HG03469 (cell line): ENCODE measurements at regions not wholly inside any gene's neighbourhood (a gene's known extent, or its start where the extent isn't known, plus 50 kb on each side); places are given as distances from the start of the nearest gene placed in this dataset.
"Not testable (repeated sequence)": the region's sequence is repeated elsewhere in the genome, so short reads cannot be mapped to it uniquely, and the experiment has no call there.

Experiments
- ATAC-seq: cut with Tn5 transposase; IDR thresholded peaks from one replicate; pipeline ENCODE4 v1.9.1; 2021; ENCODE audit warnings: mild to moderate bottlenecking, moderate library complexity, moderate number of reproducible peaks; ENCODE audit not compliant: unreplicated experiment

DNA sequence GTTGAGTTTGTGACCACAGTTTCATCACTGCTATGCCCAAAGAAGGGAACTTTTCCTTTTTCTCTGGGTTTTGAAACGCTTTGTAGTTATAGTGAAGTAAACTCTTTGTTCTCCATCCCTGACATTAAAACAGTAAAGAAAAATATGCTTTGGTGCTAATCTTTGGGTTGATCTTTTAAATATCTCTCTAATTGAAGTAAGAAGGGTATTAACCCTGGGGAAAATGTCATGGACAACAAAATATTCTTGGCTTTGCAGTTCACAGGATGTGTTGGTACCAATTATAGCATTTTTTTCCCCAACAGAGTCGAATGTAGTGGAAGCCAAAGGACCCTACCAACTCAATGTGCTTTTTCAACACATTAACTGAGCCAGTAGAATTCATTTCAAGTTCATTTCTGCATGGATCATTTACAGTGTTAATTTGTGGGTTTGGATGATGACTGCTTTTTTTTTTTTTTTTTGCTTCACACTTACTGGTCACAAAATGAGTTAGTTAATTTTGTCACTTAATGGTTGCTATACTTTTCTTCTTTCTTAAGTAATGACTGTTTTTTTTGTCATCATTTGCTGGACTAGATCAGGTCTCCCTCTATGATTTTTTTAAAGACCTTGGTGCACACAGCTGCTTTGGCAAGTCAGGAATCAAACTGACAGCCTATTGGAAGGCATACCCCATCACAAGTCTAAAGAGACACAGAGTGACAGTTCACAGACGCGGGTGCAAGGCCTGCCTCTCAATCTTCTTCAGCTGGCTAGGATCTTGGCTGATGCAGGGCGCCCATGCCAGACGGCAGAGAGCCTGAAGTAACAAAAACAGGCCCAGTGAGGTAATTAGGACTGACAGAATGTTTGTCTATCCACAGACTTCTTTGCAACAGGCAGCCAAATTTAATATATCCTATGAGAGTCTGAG lies 98.8 kb upstream of the MMADHC start:
- no peak for ATAC-seq

DNA sequence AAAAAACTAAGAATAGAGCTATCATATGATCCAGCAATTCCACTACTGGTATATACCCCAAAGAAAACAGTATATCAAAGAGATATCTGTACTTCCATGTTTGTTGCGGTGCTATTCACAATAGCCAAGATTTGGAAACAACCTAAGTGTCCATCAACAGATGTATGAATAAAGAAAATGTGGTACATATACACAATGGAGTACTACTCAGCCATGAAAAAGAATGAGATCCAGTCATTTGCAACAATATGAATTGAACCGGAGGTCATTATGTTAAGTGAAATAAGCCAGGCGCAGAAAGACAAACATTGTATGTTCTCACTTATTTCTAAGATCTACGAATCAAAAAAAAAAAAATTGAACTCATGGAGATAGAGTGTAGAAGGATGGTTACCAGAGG lies 97.8 kb upstream of the MMADHC start:
- ATAC-seq: not testable (repeated sequence)

GRCh38 chr2:149679286-149679685 lies 91.7 kb upstream of the MMADHC start:
- no peak for ATAC-seq

DNA sequence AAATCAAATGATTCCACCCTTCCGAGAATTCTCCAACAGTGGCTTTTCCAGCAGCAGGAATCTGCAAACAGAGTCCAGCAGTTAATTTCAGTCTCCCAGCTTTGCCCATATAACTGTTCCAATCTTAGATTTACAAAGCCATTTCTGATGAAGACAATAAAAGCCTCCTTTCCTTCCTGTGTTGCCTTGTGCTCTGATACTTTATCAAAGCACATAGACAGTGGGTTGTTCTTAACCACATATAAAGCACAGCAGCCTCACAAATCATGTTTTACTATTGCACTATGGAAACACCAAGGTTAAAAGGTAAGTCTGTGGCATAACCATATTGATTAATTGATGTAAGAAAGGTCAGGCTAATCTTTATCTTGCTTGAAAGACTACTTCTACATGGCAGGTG lies 89.8 kb upstream of the MMADHC start:
- no peak for ATAC-seq

GRCh38 chr2:149670086-149670485 lies 82.5 kb upstream of the MMADHC start:
- ATAC-seq: no peak

- ATAC-seq: no peak
Observed at GRCh38 chr2:149666809-149667320, 79.3 kb upstream of the MMADHC start.

DNA sequence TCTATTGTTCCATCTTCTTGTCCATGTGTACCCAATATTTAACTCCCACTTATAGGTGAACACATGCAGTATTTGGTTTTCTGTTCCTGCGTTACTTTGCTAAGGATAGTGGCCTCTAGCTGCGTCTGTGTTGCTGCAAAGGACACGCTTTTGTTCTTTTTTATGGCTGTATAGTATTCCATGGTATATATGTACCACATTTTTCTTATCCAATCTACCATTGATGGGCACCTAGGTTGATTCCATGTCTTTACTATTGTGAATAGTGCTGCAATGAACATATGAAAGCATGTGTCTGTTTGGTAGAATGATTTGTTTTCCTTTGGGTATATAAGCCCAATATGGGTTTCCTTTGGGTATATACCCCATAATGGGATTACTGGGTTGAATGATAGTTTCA lies 77.3 kb upstream of the MMADHC start:
- no peak for ATAC-seq

DNA sequence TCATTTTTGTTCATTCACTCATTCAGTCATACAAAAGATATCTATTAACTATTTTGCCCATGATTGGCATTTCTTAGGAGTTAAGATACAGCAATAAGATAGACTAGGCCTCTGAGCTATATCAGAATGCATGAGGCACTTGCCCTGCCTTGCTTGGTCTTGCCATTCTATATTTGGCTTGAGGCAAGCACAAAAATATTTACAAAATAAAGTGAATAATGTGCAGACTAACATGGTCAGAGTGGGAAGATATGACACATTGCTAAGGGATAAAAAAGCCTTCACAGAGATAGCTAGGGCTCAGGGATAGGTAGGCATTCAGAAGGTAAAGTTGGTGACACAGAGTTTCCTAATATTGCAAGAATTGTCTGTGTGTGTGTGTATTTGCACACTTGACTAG lies 75.0 kb upstream of the MMADHC start:
- ATAC-seq: no peak

DNA sequence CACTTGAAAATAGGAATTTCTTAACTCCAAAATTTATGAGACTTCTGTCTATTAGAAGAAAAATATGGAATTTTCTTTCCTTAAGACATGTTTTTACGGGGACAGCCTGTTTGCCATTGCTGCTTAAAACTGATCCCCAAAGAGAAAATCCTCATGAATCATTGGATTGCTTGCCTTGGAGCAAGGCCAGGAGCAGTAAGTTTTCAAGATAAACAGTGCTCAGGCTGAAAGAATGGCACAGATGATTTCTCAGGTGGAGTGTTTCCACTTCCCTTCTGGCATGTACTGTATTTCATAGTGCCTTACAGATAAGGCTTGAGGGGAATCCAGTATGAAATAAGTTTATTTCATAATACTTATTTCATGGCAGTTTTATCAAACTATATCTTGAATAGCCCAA lies 74.3 kb upstream of the MMADHC start:
- ATAC-seq: no peak

- ATAC-seq: no peak
Observed at GRCh38 chr2:149658553-149658952, 71.0 kb upstream of the MMADHC start.

- ATAC-seq: no peak
Observed at GRCh38 chr2:149657401-149658040, 69.9 kb upstream of the MMADHC start.

DNA sequence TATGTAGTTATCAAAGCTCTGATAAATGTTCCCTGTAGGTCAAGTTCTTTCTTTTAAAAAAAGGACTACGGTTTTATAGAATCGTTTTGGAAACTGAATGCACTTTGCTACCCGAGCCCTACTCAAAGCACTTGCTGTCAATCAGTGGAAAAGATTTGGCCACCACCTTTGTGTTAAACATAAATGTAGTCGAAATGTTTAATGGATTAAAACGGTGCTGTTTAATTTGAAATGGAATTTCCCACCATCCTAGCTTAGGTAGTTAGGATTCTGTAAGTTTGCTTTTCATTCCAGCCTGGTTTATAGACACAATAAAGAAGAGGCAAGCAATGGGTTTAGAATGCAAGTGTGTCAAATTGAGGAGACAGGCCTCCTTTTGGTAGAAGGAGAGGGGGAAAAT lies 69.4 kb upstream of the MMADHC start:
- no peak for ATAC-seq

GRCh38 chr2:149653831-149654445 lies 66.4 kb upstream of the MMADHC start:
- ATAC-seq: no peak

GRCh38 chr2:149652926-149653325 lies 65.4 kb upstream of the MMADHC start:
- ATAC-seq: no peak

- no peak for ATAC-seq
Observed at GRCh38 chr2:149652526-149652925, 65.0 kb upstream of the MMADHC start.

DNA sequence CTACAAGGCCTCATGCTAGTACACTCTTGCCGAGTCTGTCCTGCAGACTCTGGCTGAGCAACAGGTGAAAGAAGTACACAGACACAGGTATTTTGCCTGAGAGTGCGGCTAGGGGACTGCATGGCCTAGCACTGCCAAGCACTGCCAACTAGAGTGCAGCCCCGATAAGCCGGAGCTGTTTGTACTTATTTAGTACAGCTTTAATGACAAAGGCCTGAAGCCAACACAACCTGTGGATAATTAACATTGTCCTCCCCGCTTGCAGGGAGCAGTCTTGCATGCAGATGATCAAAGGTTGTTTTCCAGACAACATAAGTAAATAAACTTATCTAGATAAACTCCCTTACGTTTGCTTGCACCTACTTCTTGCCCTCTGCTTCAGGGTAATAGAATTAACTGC lies 63.7 kb upstream of the MMADHC start:
- ATAC-seq: no peak

- ATAC-seq: no peak
Observed at GRCh38 chr2:149650006-149650405, 62.4 kb upstream of the MMADHC start.

- ATAC-seq: no peak
Observed at GRCh38 chr2:149648282-149649030, 60.9 kb upstream of the MMADHC start.

- no peak for ATAC-seq
Observed at GRCh38 chr2:149645391-149645790, 57.8 kb upstream of the MMADHC start.
